HCT116 (cell line): ENCODE measurements at regions not wholly inside any gene's neighbourhood (a gene's known extent, or its start where the extent isn't known, plus 50 kb on each side); places are given as distances from the start of the nearest gene placed in this dataset.

Source experiments
- JUND ChIP-seq: IDR thresholded peaks from 2 replicates; pipeline ENCODE4 v1.6.1; 2012
- POLR2AphosphoS5 ChIP-seq: IDR thresholded peaks from 2 replicates; pipeline ENCODE4 v1.6.1; 2011; ENCODE audit warnings: mild to moderate bottlenecking, low read depth, low read length, moderate library complexity
- RAD21 ChIP-seq: IDR thresholded peaks from 2 replicates; pipeline ENCODE4 v1.6.1; 2012; ENCODE audit warnings: low read depth, mild to moderate bottlenecking
- TF ChIP-seq, protein P1 (sequence below), 3 experiments: fragments of 200-600 bp in 1 of 3; sonication (generic) in 1 of 3; IDR thresholded peaks in 2 of 3; conservative IDR thresholded peaks in 1 of 3; 2 replicates each; pipeline ENCODE4 v1.5.1; 2012 to 2017; ENCODE audit warnings: low read depth in 2 of 3, low read length in 2 of 3, antibody characterized with exemption in 1 of 3, borderline replicate concordance in 1 of 3, control low read depth in 1 of 3, mild to moderate bottlenecking in 1 of 3, mixed read lengths in 1 of 3, mixed run types in 1 of 3, moderate library complexity in 1 of 3; ENCODE audit not compliant: insufficient read depth in 1 of 3
- TF ChIP-seq, protein P2 (sequence below): IDR thresholded peaks from 2 replicates; pipeline ENCODE4 v1.6.1; 2012; ENCODE audit warnings: low read depth

DNA sequence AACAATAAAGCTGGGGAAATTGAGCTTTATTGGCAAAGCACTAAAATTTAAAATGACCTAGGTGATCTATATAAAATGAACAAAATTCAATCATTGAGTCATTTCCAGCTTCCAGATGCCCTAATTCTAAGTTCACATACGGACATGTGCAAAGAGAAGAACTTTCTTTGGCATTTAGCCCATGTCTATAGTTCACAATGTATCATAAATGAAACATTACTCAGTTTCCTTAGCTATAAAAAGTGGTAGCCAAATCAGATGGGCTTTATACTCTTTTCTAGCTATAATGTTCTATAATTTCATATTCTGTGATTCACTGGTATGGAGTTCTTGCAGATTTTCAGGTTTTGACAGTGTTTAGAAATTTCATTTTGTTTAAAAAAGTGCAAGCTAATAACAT is 327.4 kb downstream of the KCTD8 start:
- TF ChIP-seq JUND, result no peak
- TF ChIP-seq, protein P1, sequence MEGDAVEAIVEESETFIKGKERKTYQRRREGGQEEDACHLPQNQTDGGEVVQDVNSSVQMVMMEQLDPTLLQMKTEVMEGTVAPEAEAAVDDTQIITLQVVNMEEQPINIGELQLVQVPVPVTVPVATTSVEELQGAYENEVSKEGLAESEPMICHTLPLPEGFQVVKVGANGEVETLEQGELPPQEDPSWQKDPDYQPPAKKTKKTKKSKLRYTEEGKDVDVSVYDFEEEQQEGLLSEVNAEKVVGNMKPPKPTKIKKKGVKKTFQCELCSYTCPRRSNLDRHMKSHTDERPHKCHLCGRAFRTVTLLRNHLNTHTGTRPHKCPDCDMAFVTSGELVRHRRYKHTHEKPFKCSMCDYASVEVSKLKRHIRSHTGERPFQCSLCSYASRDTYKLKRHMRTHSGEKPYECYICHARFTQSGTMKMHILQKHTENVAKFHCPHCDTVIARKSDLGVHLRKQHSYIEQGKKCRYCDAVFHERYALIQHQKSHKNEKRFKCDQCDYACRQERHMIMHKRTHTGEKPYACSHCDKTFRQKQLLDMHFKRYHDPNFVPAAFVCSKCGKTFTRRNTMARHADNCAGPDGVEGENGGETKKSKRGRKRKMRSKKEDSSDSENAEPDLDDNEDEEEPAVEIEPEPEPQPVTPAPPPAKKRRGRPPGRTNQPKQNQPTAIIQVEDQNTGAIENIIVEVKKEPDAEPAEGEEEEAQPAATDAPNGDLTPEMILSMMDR (IDR thresholded peaks at IDR 0.05 in 2 of 3, conservative IDR thresholded peaks at IDR 0.05 in 1 of 3; ENCODE audit: borderline replicate concordance in 1 of 3, insufficient read depth in 1 of 3, low read depth in 2 of 3, low read length in 2 of 3), result no peak
- TF ChIP-seq POLR2AphosphoS5, result no peak
- no peak for TF ChIP-seq RAD21
- TF ChIP-seq, protein P2, sequence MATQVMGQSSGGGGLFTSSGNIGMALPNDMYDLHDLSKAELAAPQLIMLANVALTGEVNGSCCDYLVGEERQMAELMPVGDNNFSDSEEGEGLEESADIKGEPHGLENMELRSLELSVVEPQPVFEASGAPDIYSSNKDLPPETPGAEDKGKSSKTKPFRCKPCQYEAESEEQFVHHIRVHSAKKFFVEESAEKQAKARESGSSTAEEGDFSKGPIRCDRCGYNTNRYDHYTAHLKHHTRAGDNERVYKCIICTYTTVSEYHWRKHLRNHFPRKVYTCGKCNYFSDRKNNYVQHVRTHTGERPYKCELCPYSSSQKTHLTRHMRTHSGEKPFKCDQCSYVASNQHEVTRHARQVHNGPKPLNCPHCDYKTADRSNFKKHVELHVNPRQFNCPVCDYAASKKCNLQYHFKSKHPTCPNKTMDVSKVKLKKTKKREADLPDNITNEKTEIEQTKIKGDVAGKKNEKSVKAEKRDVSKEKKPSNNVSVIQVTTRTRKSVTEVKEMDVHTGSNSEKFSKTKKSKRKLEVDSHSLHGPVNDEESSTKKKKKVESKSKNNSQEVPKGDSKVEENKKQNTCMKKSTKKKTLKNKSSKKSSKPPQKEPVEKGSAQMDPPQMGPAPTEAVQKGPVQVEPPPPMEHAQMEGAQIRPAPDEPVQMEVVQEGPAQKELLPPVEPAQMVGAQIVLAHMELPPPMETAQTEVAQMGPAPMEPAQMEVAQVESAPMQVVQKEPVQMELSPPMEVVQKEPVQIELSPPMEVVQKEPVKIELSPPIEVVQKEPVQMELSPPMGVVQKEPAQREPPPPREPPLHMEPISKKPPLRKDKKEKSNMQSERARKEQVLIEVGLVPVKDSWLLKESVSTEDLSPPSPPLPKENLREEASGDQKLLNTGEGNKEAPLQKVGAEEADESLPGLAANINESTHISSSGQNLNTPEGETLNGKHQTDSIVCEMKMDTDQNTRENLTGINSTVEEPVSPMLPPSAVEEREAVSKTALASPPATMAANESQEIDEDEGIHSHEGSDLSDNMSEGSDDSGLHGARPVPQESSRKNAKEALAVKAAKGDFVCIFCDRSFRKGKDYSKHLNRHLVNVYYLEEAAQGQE, result no peak
